SK-N-SH (cell line): ENCODE measurements at regions not wholly inside any gene's neighbourhood (a gene's known extent, or its start where the extent isn't known, plus 50 kb on each side); places are given as distances from the start of the nearest gene placed in this dataset.

Experiments
- EP300 ChIP-seq, 2 experiments: IDR thresholded peaks; 2 replicates each; pipeline versions ENCODE4 v1.4.0 to v1.6.1; 2012; ENCODE audit warnings: borderline replicate concordance in 1 of 2, low read depth in 1 of 2, low read length in 1 of 2
- SMC3 ChIP-seq: IDR thresholded peaks from 2 replicates; pipeline ENCODE4 v1.6.1; 2012; ENCODE audit warnings: low read depth, low read length, improper control_type of control experiment
- TAF1 ChIP-seq: IDR thresholded peaks from 2 replicates; pipeline ENCODE4 v1.6.1; 2012; ENCODE audit warnings: low read depth, mild to moderate bottlenecking, low read length, moderate library complexity, borderline replicate concordance
- YY1 ChIP-seq: IDR thresholded peaks from 2 replicates; pipeline ENCODE4 v1.4.0; 2012; ENCODE audit warnings: low read depth, mild to moderate bottlenecking

GRCh38 chr20:56953048-56953586 is 313.3 kb downstream of the BMP7 start:
- TF ChIP-seq SMC3 = no peak
- TF ChIP-seq EP300 (IDR thresholded peaks at IDR 0.05; ENCODE audit: borderline replicate concordance in 1 of 2, low read depth in 1 of 2, low read length in 1 of 2) = no peak
- no peak for TF ChIP-seq TAF1
- TF ChIP-seq YY1 = no peak
